ENCODE measurements at regions not wholly inside any gene's neighbourhood (a gene's known extent, or its start where the extent isn't known, plus 50 kb on each side); places are given as distances from the start of the nearest gene placed in this dataset.

DNA sequence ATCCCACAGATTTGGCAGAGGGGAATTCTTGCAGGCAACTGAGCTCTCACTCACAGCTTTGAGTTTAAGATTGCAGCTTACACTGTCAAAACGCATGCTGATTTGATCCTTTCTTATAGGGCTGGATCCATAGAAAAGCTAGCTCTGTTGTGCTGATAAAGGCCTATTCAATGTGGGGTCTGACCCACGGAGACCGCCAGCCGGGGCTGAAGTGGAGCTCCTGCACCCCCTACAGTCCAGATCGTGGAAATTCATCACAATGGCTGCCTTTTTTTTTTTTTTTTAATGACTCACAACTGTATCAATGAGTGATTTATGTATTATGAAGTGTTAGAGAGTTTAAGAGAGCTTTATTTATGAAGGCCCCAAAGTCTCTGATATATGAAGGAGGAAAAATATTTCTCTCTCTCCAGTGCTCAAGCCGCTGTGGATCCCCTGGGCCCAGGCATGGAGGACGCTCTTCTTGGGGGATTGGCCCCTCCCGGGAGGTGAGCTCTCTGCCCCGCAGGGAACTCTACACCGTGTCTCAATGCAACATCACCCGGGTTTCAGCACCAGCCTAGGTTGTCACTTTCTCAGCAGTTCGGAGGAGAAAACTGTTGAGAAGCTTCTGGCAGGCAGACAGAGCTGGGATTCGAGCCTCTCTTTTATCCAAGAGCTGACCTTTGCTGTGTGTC, 700.2 kb downstream of the IRX1 start:
- TF ChIP-seq SIN3A (IDR thresholded peaks at IDR 0.05; ENCODE audit: borderline replicate concordance, insufficient read depth, low read length) (no peak), TAF1 (IDR thresholded peaks at IDR 0.05; ENCODE audit: borderline replicate concordance, insufficient read depth, low read length) (no peak), FOXP2 (optimal IDR thresholded peaks at IDR 0.05; ENCODE audit: borderline replicate concordance, extremely low read depth, extremely low read length, insufficient read depth) (no peak)
- TF ChIP-seq, protein P1, sequence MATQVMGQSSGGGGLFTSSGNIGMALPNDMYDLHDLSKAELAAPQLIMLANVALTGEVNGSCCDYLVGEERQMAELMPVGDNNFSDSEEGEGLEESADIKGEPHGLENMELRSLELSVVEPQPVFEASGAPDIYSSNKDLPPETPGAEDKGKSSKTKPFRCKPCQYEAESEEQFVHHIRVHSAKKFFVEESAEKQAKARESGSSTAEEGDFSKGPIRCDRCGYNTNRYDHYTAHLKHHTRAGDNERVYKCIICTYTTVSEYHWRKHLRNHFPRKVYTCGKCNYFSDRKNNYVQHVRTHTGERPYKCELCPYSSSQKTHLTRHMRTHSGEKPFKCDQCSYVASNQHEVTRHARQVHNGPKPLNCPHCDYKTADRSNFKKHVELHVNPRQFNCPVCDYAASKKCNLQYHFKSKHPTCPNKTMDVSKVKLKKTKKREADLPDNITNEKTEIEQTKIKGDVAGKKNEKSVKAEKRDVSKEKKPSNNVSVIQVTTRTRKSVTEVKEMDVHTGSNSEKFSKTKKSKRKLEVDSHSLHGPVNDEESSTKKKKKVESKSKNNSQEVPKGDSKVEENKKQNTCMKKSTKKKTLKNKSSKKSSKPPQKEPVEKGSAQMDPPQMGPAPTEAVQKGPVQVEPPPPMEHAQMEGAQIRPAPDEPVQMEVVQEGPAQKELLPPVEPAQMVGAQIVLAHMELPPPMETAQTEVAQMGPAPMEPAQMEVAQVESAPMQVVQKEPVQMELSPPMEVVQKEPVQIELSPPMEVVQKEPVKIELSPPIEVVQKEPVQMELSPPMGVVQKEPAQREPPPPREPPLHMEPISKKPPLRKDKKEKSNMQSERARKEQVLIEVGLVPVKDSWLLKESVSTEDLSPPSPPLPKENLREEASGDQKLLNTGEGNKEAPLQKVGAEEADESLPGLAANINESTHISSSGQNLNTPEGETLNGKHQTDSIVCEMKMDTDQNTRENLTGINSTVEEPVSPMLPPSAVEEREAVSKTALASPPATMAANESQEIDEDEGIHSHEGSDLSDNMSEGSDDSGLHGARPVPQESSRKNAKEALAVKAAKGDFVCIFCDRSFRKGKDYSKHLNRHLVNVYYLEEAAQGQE (IDR thresholded peaks at IDR 0.05; ENCODE audit: insufficient read depth in 1 of 2, low read depth in 2 of 2, low read length in 2 of 2) = no peak

DNA sequence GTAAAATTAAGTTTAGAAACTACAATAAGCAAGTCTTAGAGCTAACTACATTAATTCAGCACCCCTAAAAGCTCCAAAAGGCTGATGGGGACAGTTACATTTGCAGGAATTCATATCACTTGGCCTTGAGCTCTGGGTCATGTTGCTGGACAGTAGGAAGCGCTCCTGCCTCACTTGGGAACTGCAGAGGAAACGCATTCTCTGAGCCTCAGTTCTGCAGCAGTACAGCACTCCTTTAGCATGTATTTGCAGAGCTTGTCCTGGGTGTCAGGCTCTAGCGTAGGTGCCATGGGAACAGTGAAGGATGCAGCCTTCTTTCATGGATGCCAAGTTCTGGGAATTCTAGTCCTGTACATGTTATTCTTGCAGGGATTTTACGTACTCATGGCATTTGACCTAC, 710.4 kb downstream of the IRX1 start:
- no peak for TF ChIP-seq FOXP2 (optimal IDR thresholded peaks at IDR 0.05; ENCODE audit: borderline replicate concordance, extremely low read depth, extremely low read length, insufficient read depth)
- no peak for TF ChIP-seq SIN3A (IDR thresholded peaks at IDR 0.05; ENCODE audit: borderline replicate concordance, insufficient read depth, low read length)
- no peak for TF ChIP-seq POLR2AphosphoS5 (IDR thresholded peaks at IDR 0.05; ENCODE audit: low read depth, low read length)
- TF ChIP-seq TAF1 (IDR thresholded peaks at IDR 0.05; ENCODE audit: borderline replicate concordance, insufficient read depth, low read length) = no peak
- TF ChIP-seq, protein P1 (IDR thresholded peaks at IDR 0.05; ENCODE audit: insufficient read depth in 1 of 2, low read depth in 2 of 2, low read length in 2 of 2) = no peak

DNA sequence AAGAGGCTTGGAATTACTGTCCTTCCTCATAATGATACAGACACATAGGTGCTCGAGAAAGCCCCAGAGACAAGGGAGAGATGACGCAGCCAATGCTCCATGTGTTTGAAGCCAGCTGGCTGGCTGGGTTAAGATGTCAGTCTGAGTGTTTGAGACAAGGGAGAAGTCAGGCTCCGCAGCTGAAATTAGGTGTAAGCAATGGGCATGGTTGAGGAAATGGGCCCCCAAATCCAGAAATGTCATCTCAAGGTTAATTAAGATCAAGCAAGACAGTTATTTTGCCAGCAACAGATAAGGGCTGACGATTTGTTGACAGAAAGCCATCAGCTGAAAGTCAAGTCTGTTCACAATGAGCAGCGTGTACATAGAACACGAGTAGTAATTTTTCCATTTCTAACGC, 713.4 kb downstream of the IRX1 start:
- no peak for TF ChIP-seq SIN3A (IDR thresholded peaks at IDR 0.05; ENCODE audit: borderline replicate concordance, insufficient read depth, low read length)
- TF ChIP-seq, protein P1 (IDR thresholded peaks at IDR 0.05; ENCODE audit: insufficient read depth in 1 of 2, low read depth in 2 of 2, low read length in 2 of 2) = no peak

DNA sequence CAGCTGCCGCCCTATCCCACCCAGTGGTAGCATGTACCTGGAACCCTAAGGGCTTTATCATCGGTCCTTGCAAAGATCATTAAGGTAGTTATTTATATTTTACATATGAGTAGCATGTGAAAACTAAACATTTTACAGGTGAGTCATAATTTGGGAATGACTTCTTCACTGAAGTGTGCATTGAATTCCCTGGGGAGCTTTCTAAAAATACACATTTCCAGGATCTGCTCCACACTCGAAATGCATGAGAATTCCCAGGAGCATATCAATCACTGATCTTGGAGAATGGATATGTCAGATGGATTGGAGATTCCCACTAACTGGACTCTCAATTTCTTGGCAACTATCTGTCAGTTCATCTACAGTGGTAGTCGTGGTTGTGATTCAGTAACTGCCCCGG, 717.5 kb downstream of the IRX1 start:
- 0 out of 2 replicates have a peak, but pooled peaks have one; percentile 24 for TF ChIP-seq SIN3A (IDR thresholded peaks at IDR 0.05; ENCODE audit: borderline replicate concordance, insufficient read depth, low read length)
- TF ChIP-seq, protein P1 (IDR thresholded peaks at IDR 0.05; ENCODE audit: insufficient read depth in 1 of 2, low read depth in 2 of 2, low read length in 2 of 2) = no peak

DNA sequence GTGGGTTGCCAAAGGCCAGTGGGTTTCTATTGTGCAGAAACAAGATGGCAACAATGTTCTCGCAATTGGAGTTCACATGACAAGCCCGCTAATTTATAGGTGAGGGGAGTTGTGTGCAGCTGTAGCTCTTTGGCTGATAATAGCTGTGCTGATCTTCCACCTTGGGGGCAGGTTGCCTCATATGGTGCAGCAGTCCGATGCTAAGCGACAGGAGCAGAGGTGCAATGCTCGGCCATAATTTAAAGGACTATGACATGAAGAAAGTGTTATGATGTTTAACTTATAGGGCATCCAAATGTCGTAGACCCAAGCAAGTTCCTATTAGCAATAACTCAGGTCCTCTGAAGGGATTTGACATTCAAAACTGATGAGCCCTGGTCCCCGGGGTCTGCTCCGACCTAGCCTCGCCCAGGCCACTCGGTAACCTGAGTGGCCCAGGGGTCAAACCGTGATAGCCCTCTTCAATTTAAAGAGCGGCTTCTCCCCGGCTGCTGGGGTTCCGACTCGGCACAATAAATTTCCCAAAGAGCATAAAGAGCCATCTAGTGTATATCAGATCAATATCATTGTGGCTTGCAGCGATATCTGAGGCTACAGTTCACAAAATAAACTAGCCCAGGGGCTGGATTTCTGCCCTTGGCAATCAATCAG, 724.0 kb downstream of the IRX1 start:
- TF ChIP-seq FOXP2 (optimal IDR thresholded peaks at IDR 0.05; ENCODE audit: borderline replicate concordance, extremely low read depth, extremely low read length, insufficient read depth) (no peak), POLR2AphosphoS5 (IDR thresholded peaks at IDR 0.05; ENCODE audit: low read depth, low read length) (no peak), SIN3A (IDR thresholded peaks at IDR 0.05; ENCODE audit: borderline replicate concordance, insufficient read depth, low read length) (no peak)
- TF ChIP-seq, protein P1 (IDR thresholded peaks at IDR 0.05; ENCODE audit: insufficient read depth in 1 of 2, low read depth in 2 of 2, low read length in 2 of 2) = no peak

Measured in PFSK-1 (cell line).